Tibial artery (tissue), 4 donors: ENCODE measurements at regions not wholly inside any gene's neighbourhood (a gene's known extent, or its start where the extent isn't known, plus 50 kb on each side); places are given as distances from the start of the nearest gene placed in this dataset.

ENCODE experiments used
- DNase-seq, 2 donors: peaks; one replicate each; pipeline ENCODE4 v3.0.0-alpha.2; 2019
- H3K27ac ChIP-seq, 2 donors: fragments of 200-600 bp; sonication (generic) in 1 of 2; 1 replicate in 1 of 2; 2 replicates in 1 of 2; pipeline ENCODE4 v1.5.1; 2018 to 2019; ENCODE audit warnings: mild to moderate bottlenecking in 1 of 2
- H3K27me3 ChIP-seq, 2 donors: fragments of 200-600 bp; sonication (generic) in 1 of 2; one replicate each; pipeline versions ENCODE4 v1.5.1 to v1.6.0; 2016 to 2019
- H3K36me3 ChIP-seq, 3 donors: fragments of 200-600 bp; sonication (generic) in 2 of 3; one replicate each; pipeline ENCODE4 v1.5.1; 2016 to 2019; ENCODE audit warnings: mild to moderate bottlenecking in 2 of 3
- H3K4me1 ChIP-seq, 4 donors: fragments of 200-600 bp; sonication (generic) in 2 of 4; 1 replicate in 3 of 4; 2 replicates in 1 of 4; pipeline ENCODE4 v1.5.1; 2016 to 2019
- H3K4me3 ChIP-seq, 2 donors: fragments of 200-600 bp; sonication (generic) in 1 of 2; 1 replicate in 1 of 2; 2 replicates in 1 of 2; pipeline ENCODE4 v1.5.1; 2018 to 2019; ENCODE audit warnings: mild to moderate bottlenecking in 2 of 2
- H3K9me3 ChIP-seq, 3 donors: fragments of 200-600 bp; sonication (generic) in 1 of 3; one replicate each; pipeline ENCODE4 v1.5.1; 2016 to 2019
- intact Hi-C: fragments of 100-400 bp; cut with DNase I; formaldehyde crosslinking; loops from one replicate; pipeline ENCODE4 v1.15.0; 2023; ENCODE audit warnings: low total_unique reads
- TF ChIP-seq, protein P1 (sequence below), 2 experiments: fragments of 200-600 bp in 1 of 2; fragments of 450-650 bp in 1 of 2; IDR thresholded peaks; one replicate each; pipeline ENCODE4 v1.5.1; 2017 to 2019; ENCODE audit warnings: antibody characterized with exemption in 2 of 2, mild to moderate bottlenecking in 1 of 2, moderate library complexity in 1 of 2

GRCh38 chr3:124075753-124076152 lies 83.8 kb upstream of the ROPN1 start:
- no peaks in the 10 kb centered on the region for H3K27me3 ChIP-seq
- intact Hi-C loops, result loop anchor here (5.0 kb wide), 1 partner anchor 392 kb away; no protein-coding TSS in a partner anchor
- peaks cover 0 to 57% (median 13%) of the 10 kb centered on the region in 4 donors for H3K4me1 ChIP-seq
- H3K9me3 ChIP-seq, result no peaks in the 10 kb centered on the region
- H3K4me3 ChIP-seq, result no peak overlapping the region
- no peaks in the 10 kb centered on the region for H3K36me3 ChIP-seq
- peak overlapping the region; percentile 30 to 61 for H3K27ac ChIP-seq
- no peak for DNase-seq
- TF ChIP-seq, protein P1, sequence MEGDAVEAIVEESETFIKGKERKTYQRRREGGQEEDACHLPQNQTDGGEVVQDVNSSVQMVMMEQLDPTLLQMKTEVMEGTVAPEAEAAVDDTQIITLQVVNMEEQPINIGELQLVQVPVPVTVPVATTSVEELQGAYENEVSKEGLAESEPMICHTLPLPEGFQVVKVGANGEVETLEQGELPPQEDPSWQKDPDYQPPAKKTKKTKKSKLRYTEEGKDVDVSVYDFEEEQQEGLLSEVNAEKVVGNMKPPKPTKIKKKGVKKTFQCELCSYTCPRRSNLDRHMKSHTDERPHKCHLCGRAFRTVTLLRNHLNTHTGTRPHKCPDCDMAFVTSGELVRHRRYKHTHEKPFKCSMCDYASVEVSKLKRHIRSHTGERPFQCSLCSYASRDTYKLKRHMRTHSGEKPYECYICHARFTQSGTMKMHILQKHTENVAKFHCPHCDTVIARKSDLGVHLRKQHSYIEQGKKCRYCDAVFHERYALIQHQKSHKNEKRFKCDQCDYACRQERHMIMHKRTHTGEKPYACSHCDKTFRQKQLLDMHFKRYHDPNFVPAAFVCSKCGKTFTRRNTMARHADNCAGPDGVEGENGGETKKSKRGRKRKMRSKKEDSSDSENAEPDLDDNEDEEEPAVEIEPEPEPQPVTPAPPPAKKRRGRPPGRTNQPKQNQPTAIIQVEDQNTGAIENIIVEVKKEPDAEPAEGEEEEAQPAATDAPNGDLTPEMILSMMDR (IDR thresholded peaks at IDR 0.05), result no peak

GRCh38 chr3:124076235-124076634 lies 84.3 kb upstream of the ROPN1 start:
- DNase-seq, result no peak
- H3K36me3 ChIP-seq, result no peaks in the 10 kb centered on the region
- H3K9me3 ChIP-seq, result no peaks in the 10 kb centered on the region
- intact Hi-C loops, result loop anchor here (5.0 kb wide), 1 partner anchor 391 kb away; no protein-coding TSS in a partner anchor
- no peaks in the 10 kb centered on the region for H3K27me3 ChIP-seq
- peak overlapping the region; percentile 30 to 61 for H3K27ac ChIP-seq
- peaks cover 0 to 57% (median 13%) of the 10 kb centered on the region in 4 donors for H3K4me1 ChIP-seq
- TF ChIP-seq, protein P1 (IDR thresholded peaks at IDR 0.05), result no peak
- H3K4me3 ChIP-seq, result no peak overlapping the region

DNA sequence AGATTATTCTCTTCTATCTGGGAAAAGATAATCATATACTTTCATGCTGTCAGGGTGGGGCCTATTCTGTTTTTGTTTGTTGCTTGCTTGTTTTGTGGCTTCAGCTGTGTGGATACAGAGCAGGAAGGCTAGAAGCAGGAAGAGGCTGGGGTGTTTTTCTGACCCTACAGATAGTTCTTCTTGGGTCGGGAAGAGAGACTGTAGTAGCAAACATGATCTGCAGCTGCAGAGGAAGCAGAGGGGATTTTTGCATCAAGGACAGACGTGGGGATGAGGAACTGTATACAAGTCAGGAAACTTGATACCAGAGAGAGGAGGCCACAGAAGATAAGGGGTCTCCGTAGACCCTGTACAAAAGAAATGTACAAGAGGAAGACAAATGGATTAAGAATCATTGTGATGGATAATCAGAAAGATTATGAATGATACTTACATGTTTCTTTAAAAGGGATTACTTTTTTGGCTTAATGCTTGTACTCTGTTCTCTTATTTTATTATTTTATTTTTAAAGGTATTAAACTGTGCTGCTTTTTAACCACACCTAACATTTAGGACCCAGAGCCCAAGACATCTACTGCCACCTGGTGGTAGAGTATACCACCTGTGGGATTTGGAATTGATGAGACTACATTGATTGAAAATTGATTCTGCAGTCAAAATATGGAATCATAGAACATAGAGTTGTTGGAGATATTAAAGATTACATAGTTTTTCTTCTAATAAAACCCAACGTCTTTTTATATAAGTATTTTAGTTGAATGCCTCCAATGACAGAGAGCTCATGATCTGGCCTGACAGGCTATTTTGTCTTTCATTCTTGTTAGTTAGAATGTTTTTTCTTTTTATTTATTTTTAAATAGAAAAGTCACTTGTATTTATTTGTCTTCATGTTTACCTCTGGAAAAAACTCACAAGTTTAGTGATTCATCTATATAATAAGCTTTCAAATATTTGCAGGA lies 87.3 kb upstream of the ROPN1 start:
- no peak for DNase-seq
- Histone ChIP-seq H3K4me1 (peaks cover 0 to 70% (median 21%) of the 10 kb centered on the region in 4 donors), H3K9me3 (no peaks in the 10 kb centered on the region), H3K27ac (peak overlapping the region in 1 of 2 donors; percentile 9), H3K36me3 (no peaks in the 10 kb centered on the region), H3K4me3 (no peak overlapping the region), H3K27me3 (no peaks in the 10 kb centered on the region)
- TF ChIP-seq, protein P1 (IDR thresholded peaks at IDR 0.05), result peak; percentile 67 to 73
- intact Hi-C loops, result loop anchor here (2.0 to 5.0 kb wide), 2 partner anchors 40 to 388 kb away; no protein-coding TSS in a partner anchor

GRCh38 chr3:124079912-124080276 lies 88.0 kb upstream of the ROPN1 start:
- TF ChIP-seq, protein P1 (IDR thresholded peaks at IDR 0.05), result no peak
- H3K4me1 ChIP-seq, result peaks cover 0 to 72% (median 27%) of the 10 kb centered on the region in 4 donors

GRCh38 chr3:124082343-124082742 lies 90.4 kb upstream of the ROPN1 start:
- H3K9me3 ChIP-seq, result no peaks in the 10 kb centered on the region
- peak overlapping the region in 1 of 2 donors; percentile 6 for H3K27ac ChIP-seq
- peaks cover 0 to 65% (median 18%) of the 10 kb centered on the region in 4 donors for H3K4me1 ChIP-seq
- TF ChIP-seq, protein P1 (IDR thresholded peaks at IDR 0.05), result no peak
- DNase-seq, result no peak
- intact Hi-C loops, result loop anchor here (5.0 kb wide), 2 partner anchors 65 to 200 kb away; no protein-coding TSS in a partner anchor
- H3K36me3 ChIP-seq, result no peaks in the 10 kb centered on the region
- H3K4me3 ChIP-seq, result no peak overlapping the region
- no peaks in the 10 kb centered on the region for H3K27me3 ChIP-seq

More at GRCh38 chr3:124079912-124080276, 88.0 kb upstream of the ROPN1 start:
- H3K9me3 ChIP-seq, result no peaks in the 10 kb centered on the region
- H3K4me3 ChIP-seq, result no peak overlapping the region
- no peak for DNase-seq
- H3K36me3 ChIP-seq, result no peaks in the 10 kb centered on the region
- H3K27me3 ChIP-seq, result no peaks in the 10 kb centered on the region
- no peak overlapping the region for H3K27ac ChIP-seq
- intact Hi-C loops, result loop anchor here (2.0 to 5.0 kb wide), 4 partner anchors 41 to 387 kb away; no protein-coding TSS in a partner anchor
